B cell (primary cell): ENCODE measurements at regions not wholly inside any gene's neighbourhood (a gene's known extent, or its start where the extent isn't known, plus 50 kb on each side); places are given as distances from the start of the nearest gene placed in this dataset. TPM values are rescaled to one million over a fixed set of nuclear protein-coding genes. Genes with fewer than 3 reads are reported as not detected.

ENCODE experiments used
- ATAC-seq: fragments of 200-7000 bp; cut with Tn5 transposase; one replicate; pipeline ENCODE4 v1.10.0; 2021; ENCODE audit warnings: low read depth, mild to moderate bottlenecking, moderate number of reproducible peaks, moderate library complexity
- CTCF ChIA-PET: fragments of 350-600 bp; sonication (Branson Sonifier 250); formaldehyde crosslinking; loops from one replicate; lab custom pipeline; 2021; ENCODE audit warnings: antibody characterized with exemption, inconsistent platforms; lab: Charles Lee
- POLR2A ChIA-PET: fragments of 350-600 bp; sonication (Branson Sonifier 250); formaldehyde crosslinking; loops from one replicate; lab custom pipeline; 2021; ENCODE audit warnings: antibody characterized with exemption; lab: Charles Lee
- DNase-seq: peaks from one replicate; pipeline ENCODE4 v3.0.0; 2013
- H2AFZ ChIP-seq: 2 replicates; pipeline ENCODE4 v1.6.1; 2012; ENCODE audit warnings: mild to moderate bottlenecking, low read depth, low read length; ENCODE audit not compliant: insufficient read depth, poor library complexity, severe bottlenecking
- H3K27ac ChIP-seq, 2 donors: 1 replicate in 1 of 2; 2 replicates in 1 of 2; pipeline ENCODE4 v1.5.1; 2012 to 2013; ENCODE audit warnings: low read length in 2 of 2, mild to moderate bottlenecking in 2 of 2, moderate library complexity in 1 of 2
- H3K27me3 ChIP-seq, 4 experiments: fragments of 200-600 bp in 1 of 4; sonication (generic) in 1 of 4; replicated peaks in 1 of 4; 1 replicate in 2 of 4; 2 replicates in 2 of 4; pipeline versions ENCODE4 v1.6.1 to v1.7.0; 2013 to 2016; ENCODE audit warnings: low read length in 3 of 4, mild to moderate bottlenecking in 2 of 4, mixed read lengths in 1 of 4, moderate library complexity in 1 of 4; ENCODE audit not compliant: insufficient read depth in 4 of 4, control insufficient read depth in 3 of 4; ENCODE audit errors: control extremely low read depth in 1 of 4
- H3K36me3 ChIP-seq, 2 experiments: replicated peaks in 1 of 2; 1 replicate in 1 of 2; 2 replicates in 1 of 2; pipeline versions ENCODE4 v1.6.1 to v1.7.1; 2013; ENCODE audit warnings: low read length in 1 of 2; ENCODE audit not compliant: insufficient read depth in 2 of 2, control insufficient read depth in 1 of 2; ENCODE audit errors: control extremely low read depth in 1 of 2, extremely low read depth in 1 of 2
- H3K4me1 ChIP-seq, 2 donors: fragments of 200-600 bp in 1 of 2; sonication (generic) in 1 of 2; 1 replicate in 1 of 2; 2 replicates in 1 of 2; pipeline versions ENCODE4 v1.5.1 to v1.6.1; 2013 to 2017; ENCODE audit warnings: low read length in 2 of 2; ENCODE audit not compliant: control insufficient read depth in 2 of 2, insufficient read depth in 2 of 2
- H3K4me2 ChIP-seq: replicated peaks from 2 replicates; pipeline ENCODE3; 2012; ENCODE audit warnings: mild to moderate bottlenecking, low read depth, low read length; ENCODE audit not compliant: poor library complexity, severe bottlenecking
- H3K4me3 ChIP-seq, 5 experiments: fragments of 200-600 bp in 1 of 5; sonication (generic) in 1 of 5; 1 replicate in 3 of 5; 2 replicates in 2 of 5; pipeline versions ENCODE4 v1.5.1 to v1.7.0; 2011 to 2016; ENCODE audit warnings: low read length in 4 of 5, mild to moderate bottlenecking in 4 of 5, low read depth in 2 of 5, control low read depth in 1 of 5, moderate library complexity in 1 of 5; ENCODE audit not compliant: insufficient read depth in 1 of 5; ENCODE audit errors: control extremely low read depth in 1 of 5, extremely low read depth in 1 of 5
- H3K79me2 ChIP-seq: fragments of 200-600 bp; sonication (generic); one replicate; pipeline ENCODE4 v1.6.0; 2016; ENCODE audit warnings: low read length; ENCODE audit not compliant: control insufficient read depth, insufficient read depth
- H3K9ac ChIP-seq: fragments of 200-600 bp; sonication (generic); 2 replicates; pipeline ENCODE4 v1.6.1; 2017; ENCODE audit warnings: mild to moderate bottlenecking, low read length, moderate library complexity
- H3K9me3 ChIP-seq, 3 donors: one replicate each; pipeline versions ENCODE4 v1.6.1 to v1.7.1; 2013; ENCODE audit warnings: low read length in 2 of 3; ENCODE audit not compliant: control insufficient read depth in 2 of 3, insufficient read depth in 1 of 3; ENCODE audit errors: control extremely low read depth in 1 of 3
- H4K20me1 ChIP-seq: 2 replicates; pipeline ENCODE4 v1.6.0; 2012; ENCODE audit warnings: mild to moderate bottlenecking, low read length; ENCODE audit not compliant: insufficient read depth, control insufficient read depth, poor library complexity, severe bottlenecking
- H3K27ac Mint-ChIP-seq: one replicate; pipeline ENCODE4 v1.8.0; 2021; ENCODE audit warnings: mixed read lengths
- H3K27me3 Mint-ChIP-seq: one replicate; pipeline ENCODE4 v1.8.0; 2021; ENCODE audit warnings: mixed read lengths
- H3K4me1 Mint-ChIP-seq: one replicate; pipeline ENCODE4 v1.8.0; 2021; ENCODE audit warnings: mixed read lengths
- H3K4me3 Mint-ChIP-seq: one replicate; pipeline ENCODE4 v1.8.0; 2021; ENCODE audit warnings: mixed read lengths
- H3K9me3 Mint-ChIP-seq: one replicate; pipeline ENCODE4 v1.8.0; 2022; ENCODE audit warnings: mixed read lengths; ENCODE audit not compliant: insufficient read depth
- CTCF ChIP-seq: fragments of 200-600 bp; IDR thresholded peaks from one replicate; pipeline ENCODE4 v1.8.0; 2022; ENCODE audit warnings: antibody characterized with exemption, mild to moderate bottlenecking
- EZH2 ChIP-seq: IDR thresholded peaks from 2 replicates; pipeline ENCODE4 v1.6.1; 2012; ENCODE audit warnings: borderline replicate concordance, low read depth, mild to moderate bottlenecking, moderate library complexity, low read length; ENCODE audit not compliant: insufficient read depth, poor library complexity, severe bottlenecking
- WGBS: methylation state at CpG from one replicate; pipeline ENCODE4 v1.1.5; 2013; ENCODE audit warnings: missing lambda C conversion rate; ENCODE audit not compliant: insufficient coverage; 5-methylcytosine and 5-hydroxymethylcytosine counted together
- intact Hi-C: fragments of 100-400 bp; cut with micrococcal nuclease; formaldehyde crosslinking; loops from one replicate; pipeline ENCODE4 v1.10.0; 2022
- small RNA-seq: library from RNA; depleted of rRNA; stranded (forward); fragments of <200 nt; gene quantifications from one replicate; pipeline ENCODE3, GENCODE V24; 2012; ENCODE audit warnings: low replicate concordance, low read depth; ENCODE audit not compliant: insufficient read length

GRCh38 chr2:64939332-64939917 is 49.8 kb upstream of the SLC1A4 start:
- H3K9ac ChIP-seq: peak overlapping the region; percentile 51
- peak; percentile 61 for ATAC-seq
- peaks cover 22% of the 10 kb centered on the region for H3K79me2 ChIP-seq
- Mint-ChIP-seq H3K27ac (peak overlapping the region; percentile 91), H3K4me3 (peak overlapping the region; percentile 73), H3K27me3 (no peaks in the 10 kb centered on the region), H3K9me3 (no peaks in the 10 kb centered on the region), H3K4me1 (peaks cover 80% of the 10 kb centered on the region)
- no peaks in the 10 kb centered on the region for H4K20me1 ChIP-seq
- H3K4me2 ChIP-seq: peak overlapping the region; percentile 75
- intact Hi-C loops: loop anchor here (1.0 kb wide), 1 partner anchor 8 kb away; no protein-coding TSS in a partner anchor
- TF ChIP-seq EZH2 (no peak), CTCF (peak; percentile 19)
- H3K36me3 ChIP-seq: no peaks in the 10 kb centered on the region
- H3K4me3 ChIP-seq: peak overlapping the region in 4 of 5 experiments; percentile 14 to 53 (median 36)
- peak overlapping the region; percentile 31 for H2AFZ ChIP-seq
- peak; percentile 79 for DNase-seq
- H3K9me3 ChIP-seq: peaks cover 0 to 5% (median 0%) of the 10 kb centered on the region in 3 donors
- H3K4me1 ChIP-seq: peaks cover 63 to 64% of the 10 kb centered on the region in 2 donors
- H3K27ac ChIP-seq: peak overlapping the region; percentile 84 to 87
- POLR2A ChIA-PET: interaction anchor here (0.6 to 0.8 kb wide), 2 partner anchors 15 to 27 kb away, joined by 3 read pairs; no protein-coding TSS in a partner anchor
- CTCF ChIA-PET: interaction anchor here (0.6 to 3.6 kb wide), 7 partner anchors 22 to 353 kb away, joined by 3 to 48 read pairs (median 4); partner anchors contain the start of gene SLC1A4
- H3K27me3 ChIP-seq: no peaks in the 10 kb centered on the region
- 50% methylated on average over 12 of the region's 12 CpGs for WGBS

Small RNA genes lying in the stretch of these regions (small RNA-seq; reads per million reads assigned to genes)
- gene RF00019 (not detected), gene RN7SL211P (not detected), gene RN7SL341P (not detected)
